Lower leg skin (tissue), 3 donors: ENCODE measurements at regions not wholly inside any gene's neighbourhood (a gene's known extent, or its start where the extent isn't known, plus 50 kb on each side); places are given as distances from the start of the nearest gene placed in this dataset.

Experiments used
- CTCF ChIP-seq, 3 donors: fragments of 450-650 bp; IDR thresholded peaks; one replicate each; pipeline ENCODE4 v1.5.1; 2016; ENCODE audit warnings: antibody characterized with exemption in 3 of 3, mild to moderate bottlenecking in 3 of 3, moderate library complexity in 2 of 3
- POLR2A ChIP-seq, 2 donors: fragments of 450-650 bp; IDR thresholded peaks; one replicate each; pipeline ENCODE4 v1.6.1; 2016 to 2017; ENCODE audit warnings: antibody characterized with exemption in 2 of 2, mild to moderate bottlenecking in 1 of 2, moderate library complexity in 1 of 2

- TF ChIP-seq CTCF (IDR thresholded peaks at IDR 0.05): no peak
- TF ChIP-seq POLR2A (IDR thresholded peaks at IDR 0.05): no peak
These were observed 220.5 kb upstream of the ID2 start for GRCh38 chr2:8461341-8461740.
